ENCODE measurements at regions not wholly inside any gene's neighbourhood (a gene's known extent, or its start where the extent isn't known, plus 50 kb on each side); places are given as distances from the start of the nearest gene placed in this dataset.

DNA sequence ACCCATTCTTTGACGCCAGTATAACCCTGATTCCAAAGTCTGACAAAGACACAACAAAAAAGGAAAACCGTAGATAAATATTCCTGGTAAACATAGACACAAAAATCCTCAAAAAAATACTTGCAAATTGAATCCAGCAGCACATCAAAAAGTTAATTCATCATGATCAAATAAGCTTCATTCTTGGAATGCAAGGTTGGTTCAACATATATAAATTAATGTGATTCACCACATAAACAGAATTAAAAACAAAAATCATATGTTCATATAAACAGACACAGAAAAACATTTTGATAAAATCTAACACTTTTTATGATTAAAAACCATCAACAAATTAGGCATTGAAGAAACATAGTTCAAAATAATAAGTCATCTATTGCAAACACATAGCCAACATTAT, 324.2 kb upstream of the TRPC7 start:
- DNase-seq (ENCODE audit: low read depth): no peak

DNA sequence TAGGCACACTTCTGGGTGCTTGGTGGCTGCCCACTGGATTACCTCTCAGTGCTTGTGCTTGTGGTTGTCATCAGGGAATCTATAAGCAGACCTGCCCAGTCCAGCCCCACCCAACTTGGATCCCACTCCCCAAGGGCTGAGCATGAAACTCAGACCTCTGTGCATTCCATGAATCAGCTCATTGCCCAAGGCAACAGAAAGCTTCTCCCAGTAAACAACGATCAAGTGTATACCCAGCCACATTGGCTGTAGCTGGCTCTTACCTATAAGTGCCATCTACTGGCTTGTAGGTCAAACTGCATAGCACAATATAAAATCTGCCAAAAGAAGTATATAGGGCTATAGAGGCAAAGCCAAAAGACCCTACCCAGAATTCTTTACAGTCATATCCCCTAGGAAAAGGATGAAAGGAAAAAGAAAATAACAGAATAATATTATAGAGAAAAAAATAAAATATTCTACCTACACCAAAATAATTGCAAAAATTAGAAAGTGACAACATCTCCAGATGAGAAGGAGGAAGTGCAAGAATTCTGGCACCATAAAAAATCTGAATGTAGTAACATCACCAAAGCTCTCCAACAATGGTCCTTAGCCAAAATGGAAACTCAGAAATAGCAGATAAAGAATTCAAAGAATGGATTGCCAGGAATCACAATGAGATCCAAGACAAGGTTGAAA, 321.0 kb upstream of the TRPC7 start:
- no peak for DNase-seq (ENCODE audit: low read depth)

DNA sequence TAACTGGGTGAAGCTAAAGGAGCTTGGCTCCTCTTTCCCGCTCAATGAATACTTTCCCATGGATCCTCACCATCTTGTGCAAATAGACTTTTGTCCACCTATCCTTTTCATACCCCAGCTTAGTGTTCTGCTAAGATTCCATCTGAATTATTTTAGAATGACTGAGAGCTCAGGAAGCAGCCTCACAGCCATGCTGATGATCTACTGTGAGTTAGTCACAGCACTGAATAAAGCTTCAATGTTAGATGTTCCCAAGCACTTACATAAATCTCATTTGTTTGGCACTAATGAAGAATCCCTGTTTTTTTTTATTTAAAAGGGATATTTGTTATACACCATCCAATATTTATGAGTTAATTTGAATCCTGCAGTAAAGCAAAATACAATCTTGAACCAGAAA, 317.6 kb upstream of the TRPC7 start:
- DNase-seq (ENCODE audit: low read depth): no peak

DNA sequence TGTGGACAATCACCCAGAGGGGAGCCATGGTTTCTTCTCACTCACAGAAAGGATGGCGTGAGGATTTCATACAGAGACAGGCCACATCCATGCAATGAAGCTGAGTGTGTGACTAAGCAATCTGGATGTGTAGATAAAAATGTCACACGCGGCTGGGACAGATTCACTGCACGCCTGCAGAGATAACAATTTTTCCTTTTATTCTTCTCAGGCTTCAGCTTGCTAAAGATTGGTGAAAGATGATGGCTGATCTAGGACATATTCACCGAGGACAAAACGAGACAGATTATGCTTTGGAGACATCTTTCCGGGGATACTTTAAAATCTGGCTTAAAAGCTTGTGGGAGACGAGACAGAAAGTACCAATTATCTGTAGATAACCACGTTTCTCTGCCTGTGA, 313.9 kb upstream of the TRPC7 start:
- no peak for DNase-seq (ENCODE audit: low read depth)

DNA sequence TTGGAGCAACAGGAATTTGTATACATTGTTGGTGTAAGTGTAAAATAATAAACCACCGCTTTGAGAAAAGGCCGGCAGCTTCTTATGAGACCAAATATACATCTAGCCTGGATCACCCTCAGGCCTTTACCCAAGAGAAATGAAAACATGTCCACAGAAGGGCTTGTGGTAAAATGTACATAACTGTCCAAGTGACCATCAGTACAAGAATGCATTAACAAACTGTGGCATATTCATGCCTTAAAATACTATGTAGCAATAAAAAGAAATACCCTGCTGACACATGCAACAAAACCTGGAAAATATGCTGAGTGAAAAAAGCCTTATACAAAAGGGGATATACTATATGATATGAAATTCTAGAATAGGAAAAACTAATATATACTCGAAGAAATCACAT, 311.9 kb upstream of the TRPC7 start:
- DNase-seq (ENCODE audit: low read depth): no peak

DNA sequence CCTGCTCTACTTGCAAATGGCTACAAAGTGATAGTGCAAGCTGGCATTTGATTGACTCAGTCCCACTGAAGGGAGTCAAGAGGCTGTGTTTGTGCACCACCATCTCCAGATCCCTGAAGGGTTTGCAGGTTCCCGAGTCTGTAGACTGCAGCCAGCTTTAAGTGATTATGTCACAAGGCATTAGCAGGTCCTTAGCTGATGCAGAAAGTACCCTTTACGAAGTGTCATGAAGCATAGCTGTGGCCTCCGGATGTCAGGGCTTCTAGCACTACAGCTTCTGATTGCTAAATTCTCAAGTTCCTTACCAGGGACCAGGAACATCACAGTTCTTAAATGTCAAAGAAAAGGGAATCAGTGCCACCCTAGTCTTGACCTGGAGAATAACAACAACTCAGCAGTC, 311.3 kb upstream of the TRPC7 start:
- no peak for DNase-seq (ENCODE audit: low read depth)

DNA sequence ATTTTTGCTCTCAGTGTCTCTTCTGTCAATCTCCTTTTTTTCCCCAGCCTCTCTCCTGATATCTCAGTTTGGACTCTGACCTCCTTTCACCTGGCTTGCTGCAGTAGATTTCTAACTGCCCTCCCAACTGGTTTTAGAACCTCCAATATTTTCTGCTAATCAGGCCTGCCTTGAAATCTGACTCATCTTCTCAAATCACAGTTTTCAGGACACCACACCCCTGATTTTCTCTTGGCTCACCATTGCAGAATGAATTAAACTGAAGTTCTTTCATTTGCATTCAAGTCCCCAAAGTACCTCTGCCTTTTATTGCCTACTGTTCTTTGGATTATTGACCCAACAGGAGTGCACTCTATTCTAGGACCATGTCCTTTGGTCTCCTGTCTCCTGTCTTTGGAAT, 310.4 kb upstream of the TRPC7 start:
- no peak for DNase-seq (ENCODE audit: low read depth)

DNA sequence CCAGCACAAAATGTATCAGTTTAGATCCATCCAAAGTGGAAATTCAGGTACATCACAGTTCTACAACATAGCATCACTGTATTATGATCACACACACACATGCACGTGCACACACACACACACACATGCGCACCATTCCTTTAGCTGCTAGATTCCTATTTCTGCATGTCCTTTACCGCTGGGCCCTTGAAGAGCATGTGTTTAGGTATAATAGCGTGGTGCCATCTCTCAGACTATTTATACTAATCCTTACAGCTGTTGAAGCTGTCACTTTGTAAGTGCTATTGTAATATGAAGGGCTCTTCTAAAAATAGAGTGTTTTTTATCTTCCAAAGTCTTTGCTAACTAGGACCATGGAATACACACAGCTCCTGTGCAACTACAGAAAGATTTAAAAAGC, 308.8 kb upstream of the TRPC7 start:
- DNase-seq (ENCODE audit: low read depth): no peak

DNA sequence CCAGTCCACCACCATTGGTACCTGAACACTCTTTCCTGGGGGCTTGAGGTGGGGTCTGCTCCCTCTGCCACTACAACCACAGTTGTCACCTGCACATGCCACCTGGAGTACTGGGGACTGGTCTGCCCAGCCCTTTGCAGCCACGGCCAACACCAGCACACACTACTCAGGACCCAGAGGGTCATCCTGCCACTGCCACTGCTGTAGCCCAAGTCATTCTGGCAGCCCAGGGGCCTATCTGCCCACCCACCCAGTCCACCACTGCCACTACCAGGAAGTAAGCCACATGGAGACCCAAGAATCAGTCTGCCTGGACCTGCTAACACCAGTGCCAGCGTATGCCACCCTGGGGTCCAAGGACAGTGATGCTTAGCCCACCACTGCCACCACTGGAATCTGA, 302.4 kb upstream of the TRPC7 start:
- DNase-seq (ENCODE audit: low read depth): no peak

DNA sequence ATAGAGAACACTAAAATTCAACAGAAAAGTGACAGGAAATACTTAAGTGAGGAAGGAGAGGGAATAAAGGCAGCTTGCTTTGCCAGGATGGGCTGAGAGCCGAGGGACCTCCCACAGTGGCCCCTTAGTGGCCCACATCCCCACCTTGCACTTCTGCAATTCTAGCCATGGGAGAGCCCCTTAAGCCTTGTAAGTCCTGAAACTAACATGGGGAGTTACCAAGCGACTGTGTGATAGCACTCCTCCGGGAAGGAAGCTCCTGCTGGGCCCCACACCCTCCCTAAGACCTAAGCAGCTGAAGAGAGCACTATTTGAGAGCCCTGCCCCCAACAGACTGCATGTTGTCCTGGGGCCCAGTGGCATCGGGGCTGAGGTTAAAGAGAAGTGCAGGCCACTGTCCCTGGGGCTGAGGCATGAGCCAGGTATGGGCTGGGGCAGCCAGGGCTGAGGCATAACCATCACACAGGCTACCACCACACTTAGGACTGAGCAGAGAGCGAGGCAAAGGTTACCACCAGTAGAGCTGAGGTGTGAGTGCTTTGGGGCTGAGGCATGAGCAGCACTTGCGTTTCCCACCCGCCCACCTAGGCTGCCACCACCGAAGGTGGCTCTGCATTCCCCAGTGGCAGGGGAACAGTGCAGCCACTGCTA, 301.8 kb upstream of the TRPC7 start:
- DNase-seq (ENCODE audit: low read depth): no peak

DNA sequence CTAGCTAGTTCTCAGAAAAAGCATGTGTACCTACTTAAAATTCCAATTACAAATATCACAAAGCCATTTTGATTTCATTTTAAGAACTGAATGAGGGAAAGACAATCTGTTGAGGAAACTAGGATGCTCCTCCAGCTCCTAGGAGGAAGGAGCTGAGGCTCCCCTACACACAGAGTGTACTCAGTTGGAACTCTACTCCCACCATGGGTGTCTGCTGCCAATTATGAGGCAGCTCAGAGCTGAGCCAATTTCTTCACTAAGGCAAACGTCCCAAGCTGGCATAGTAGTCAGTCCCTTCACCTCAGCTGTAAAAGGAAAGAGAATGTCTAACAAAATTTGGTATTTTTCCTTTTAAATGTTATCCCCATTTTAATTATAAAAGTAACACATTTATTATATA, 300.0 kb upstream of the TRPC7 start:
- DNase-seq (ENCODE audit: low read depth): no peak

DNA sequence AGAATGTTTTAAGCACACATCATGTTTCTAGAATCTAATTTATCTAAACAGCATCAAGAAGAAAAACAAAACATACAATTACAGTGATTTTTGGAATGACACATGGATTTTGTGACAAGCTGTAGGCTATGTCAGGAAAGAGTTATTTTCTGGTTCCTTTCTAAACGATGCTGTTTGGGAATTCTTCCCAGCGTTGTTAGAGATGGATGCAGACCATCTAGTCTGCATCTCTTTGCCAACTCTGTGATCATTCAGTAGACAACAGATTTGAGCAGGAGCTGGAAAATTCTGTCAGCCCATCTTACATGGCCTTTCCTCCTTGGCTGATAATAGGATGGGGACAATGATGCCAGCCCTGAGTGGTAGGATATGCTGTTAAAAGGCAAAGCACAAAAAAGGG, 295.7 kb upstream of the TRPC7 start:
- DNase-seq (ENCODE audit: low read depth): no peak

DNA sequence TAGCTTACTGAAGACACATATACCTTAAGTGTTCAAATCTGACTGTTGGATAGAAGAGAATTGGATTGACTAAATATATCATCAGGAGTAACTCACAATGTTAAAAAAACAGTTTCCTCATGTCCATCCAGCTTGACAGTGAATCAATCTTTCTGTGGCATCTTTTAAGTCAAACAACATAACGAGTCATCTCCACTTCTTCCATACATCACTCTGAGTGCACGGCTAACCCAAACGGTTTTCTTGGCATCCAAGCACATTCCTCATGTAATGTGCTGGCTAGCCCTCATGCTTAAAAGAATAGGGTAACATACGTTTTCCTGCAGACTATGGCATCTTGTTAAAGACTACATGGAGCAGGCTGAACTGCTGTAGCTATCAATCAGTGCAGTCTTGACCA, 291.5 kb upstream of the TRPC7 start:
- no peak for DNase-seq (ENCODE audit: low read depth)

DNA sequence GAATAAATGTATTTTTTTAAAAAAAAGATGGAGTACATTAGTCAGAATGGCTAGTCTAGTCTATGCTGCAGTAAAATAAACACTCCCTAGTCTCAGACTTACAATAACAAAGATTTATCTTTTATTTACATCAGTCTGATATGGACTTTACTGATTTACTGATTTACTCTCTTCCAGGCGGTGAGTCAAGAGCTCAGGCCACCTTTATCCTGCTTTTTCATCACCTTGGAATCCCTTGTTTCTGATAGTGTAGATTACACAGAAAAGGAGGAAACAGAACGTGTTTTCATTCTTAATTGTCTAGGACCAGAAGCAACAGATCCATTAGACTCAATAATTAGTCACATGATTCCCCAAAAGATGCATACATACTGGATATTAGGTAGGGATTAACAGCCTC, 290.1 kb upstream of the TRPC7 start:
- no peak for DNase-seq (ENCODE audit: low read depth)

DNA sequence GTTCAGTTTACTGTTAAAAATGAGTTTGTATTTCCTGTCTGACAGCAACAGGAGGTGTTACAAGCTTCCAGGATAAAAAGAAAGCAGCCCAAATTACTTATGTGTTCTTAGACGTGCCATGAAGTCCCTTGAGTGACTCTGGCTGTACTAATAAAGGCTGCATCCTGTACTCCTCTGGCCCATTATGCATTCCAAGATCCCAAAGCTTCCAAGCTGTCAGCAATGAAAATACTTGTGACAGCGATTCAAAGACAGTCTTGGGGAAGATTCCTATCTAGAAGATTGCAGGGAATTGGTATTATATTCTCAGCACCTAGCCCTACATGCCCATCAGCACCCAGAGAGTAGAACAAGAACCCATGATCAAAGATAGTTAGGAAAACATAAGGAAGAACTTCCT, 281.6 kb upstream of the TRPC7 start:
- no peak for DNase-seq (ENCODE audit: low read depth)

DNA sequence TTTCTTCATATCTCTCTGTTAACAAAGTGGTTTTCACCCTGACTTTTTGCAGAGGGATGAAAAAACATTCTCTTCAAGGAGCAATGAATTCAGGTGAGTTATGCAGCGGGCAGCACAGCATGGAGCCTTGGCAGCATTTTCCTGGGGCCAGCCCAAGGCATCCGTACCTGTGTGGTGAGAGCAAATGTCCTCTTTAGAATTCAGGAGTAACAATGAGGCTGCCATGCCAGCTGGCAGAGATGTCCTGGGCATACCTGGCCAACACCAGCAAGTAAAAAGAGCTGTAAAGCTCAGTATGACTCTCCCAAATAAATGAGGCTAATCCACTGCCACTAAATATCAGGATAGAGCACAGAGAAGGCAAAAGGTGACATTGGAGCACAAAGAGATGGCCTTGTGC, 277.6 kb upstream of the TRPC7 start:
- no peak for DNase-seq (ENCODE audit: low read depth)

DNA sequence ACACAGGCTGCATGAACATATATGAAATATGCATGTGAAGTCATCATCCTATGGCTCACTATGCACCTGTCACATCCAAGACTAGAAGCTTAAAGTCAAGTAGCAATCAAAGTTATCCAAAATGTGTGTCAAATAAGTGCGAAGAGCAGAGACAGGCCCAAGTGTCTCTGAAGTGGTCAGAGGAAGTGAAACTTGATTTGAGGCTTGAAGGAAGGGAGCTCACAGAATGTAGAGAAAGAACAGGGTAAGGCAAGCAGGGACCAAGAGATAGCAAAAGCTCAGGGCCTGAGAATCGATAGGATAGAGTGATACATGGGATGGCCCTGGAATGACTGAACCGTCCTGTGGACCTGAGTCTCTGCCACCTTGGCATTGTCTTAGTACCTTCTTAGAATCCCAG, 274.3 kb upstream of the TRPC7 start:
- DNase-seq (ENCODE audit: low read depth): no peak

DNA sequence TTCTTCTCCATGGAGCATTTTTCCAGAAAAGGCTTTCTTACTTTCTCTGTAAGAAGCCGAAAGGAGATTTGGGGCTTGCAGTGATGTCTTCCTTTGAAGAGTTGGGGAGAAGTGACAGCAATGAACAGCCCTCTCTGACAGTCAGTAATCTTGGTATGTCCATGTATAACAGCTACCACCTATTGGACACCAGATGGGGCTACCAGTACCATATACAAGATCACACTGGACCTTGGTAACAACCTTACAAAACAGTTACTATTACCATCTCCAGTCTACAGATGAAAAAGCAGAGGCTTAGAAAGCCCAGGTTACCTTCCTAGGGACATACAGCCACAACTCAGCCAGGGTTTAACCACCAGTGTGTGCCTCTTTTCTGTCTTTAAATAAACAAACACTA, 272.7 kb upstream of the TRPC7 start:
- DNase-seq (ENCODE audit: low read depth): no peak

DNA sequence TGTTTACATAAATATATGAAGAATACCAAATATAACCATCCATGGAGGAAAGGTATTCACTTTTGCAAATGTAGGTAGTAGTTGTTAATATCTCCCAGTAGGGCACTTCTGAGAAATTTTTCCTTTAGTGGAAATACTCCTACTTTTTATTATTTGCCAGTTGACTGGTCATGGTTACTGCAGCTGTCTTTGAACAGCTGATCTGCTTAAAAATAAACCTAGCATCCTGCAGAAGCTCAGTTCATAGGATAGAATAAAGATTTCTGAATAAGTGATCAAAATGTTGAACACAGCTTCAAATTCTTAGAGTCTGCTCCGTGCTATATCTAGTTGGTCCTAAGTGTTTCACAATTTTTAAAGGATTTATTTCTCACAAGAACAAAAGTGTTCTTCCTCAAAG, 270.7 kb upstream of the TRPC7 start:
- no peak for DNase-seq (ENCODE audit: low read depth)

DNA sequence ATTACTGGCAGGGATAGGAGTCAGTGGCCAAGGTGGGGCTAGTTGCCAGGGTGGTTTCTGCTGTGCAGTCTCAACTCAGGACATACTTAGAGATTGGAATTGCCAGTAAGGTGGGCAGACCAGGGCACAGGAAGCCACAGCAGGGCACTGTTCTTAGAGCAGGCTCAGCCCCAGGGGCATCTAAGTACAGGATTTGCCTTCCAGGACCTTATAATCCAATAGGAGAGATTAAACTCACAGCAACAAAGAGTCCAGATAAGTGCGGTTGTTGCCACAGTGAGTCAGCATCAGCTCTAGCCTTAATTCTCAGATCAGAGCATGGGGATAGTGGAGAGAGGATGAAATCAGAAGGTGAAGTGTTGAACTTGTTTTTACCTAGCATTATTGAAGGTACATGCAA, 265.8 kb upstream of the TRPC7 start:
- no peak for DNase-seq (ENCODE audit: low read depth)

DNA sequence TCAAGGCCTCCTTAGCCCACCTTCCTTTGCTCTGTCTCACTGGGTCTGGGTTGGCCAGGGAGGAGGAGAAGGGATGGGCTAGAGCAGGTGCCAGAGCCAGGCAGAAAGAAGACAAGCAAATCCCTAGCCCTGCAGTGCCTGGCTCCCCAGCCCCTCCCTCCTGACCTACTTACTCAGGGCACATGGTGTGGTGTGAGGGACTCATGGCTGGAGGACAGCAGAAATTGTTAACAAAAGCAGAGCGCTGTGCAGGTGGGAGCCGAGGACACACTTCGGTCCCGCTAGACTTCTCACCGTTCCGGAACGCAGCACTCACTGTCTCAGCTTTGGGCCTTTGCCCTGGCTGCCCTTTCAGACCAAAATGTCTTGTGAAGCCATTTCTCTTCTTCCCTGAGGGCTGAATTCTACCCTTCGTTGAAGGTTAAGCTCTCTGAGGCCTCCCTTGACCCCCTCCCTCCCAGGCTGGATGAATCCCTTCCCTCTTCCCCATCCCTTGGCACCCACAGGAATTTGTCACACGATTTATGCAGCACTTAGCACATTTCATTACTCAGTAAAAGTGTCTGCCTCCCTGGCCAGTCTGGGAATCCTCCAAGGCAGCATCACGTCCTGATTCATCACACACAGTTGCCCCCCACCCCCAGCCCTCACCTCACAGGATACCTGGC, 263.9 kb upstream of the TRPC7 start:
- no peak for DNase-seq (ENCODE audit: low read depth)

DNA sequence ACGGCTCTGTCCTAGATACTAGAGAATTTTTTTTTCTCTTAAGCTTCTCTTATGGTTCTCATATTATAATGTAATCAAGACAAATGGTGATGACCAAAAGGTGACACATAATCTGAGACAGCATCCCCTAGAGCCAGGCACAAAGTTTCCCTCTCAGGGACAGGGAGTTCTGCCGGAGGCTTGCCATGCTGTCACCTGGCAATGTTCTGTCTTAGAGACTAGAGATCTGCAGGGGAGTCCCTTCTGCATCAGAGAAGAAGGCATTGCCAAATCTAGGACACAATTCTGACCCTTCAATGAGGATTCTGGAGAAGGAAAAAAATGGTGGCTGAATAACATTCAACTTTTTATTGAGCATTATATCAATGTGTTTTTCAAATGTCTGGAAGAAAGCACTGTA, 261.2 kb upstream of the TRPC7 start:
- no peak for DNase-seq (ENCODE audit: low read depth)

DNA sequence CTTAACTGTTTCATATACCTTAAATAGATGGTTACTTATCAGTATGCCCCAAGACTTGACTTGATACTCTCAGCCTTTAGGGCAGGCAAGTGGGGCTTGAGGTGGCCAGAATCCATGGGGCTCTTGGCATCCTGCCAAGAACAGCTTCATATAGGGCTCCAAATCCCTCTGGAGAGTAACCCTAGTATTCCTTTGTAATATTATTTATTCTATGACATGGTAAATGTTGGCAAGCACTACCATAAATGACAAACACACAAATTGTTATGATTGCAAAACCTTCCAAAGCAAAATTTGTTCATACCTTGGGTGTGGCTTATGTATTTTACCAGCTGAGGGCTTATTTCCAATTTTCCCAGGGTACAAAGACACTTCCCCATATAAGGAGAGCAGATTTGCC, 257.4 kb upstream of the TRPC7 start:
- DNase-seq (ENCODE audit: low read depth): no peak

DNA sequence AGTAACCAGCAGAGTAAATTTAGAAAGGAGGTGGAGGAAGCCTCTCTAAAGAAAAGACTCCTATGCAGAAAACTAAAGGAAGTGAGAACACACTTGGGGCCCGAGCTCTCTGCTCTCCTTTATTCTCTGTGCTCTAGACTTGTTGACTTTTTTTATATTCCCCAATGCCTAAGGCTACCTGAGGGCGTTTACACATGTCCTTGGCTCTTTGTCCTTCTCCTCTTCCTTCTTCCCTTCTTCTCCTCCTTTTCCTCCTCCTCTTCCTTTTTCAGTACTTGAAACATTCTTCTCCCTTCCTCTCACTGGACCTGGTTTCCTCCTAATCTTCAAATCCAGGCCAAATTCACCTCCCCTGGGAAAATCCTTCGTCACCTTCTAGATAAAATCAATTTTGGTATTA, 256.4 kb upstream of the TRPC7 start:
- no peak for DNase-seq (ENCODE audit: low read depth)
